SK-N-SH (cell line): ENCODE measurements at regions not wholly inside any gene's neighbourhood (a gene's known extent, or its start where the extent isn't known, plus 50 kb on each side); places are given as distances from the start of the nearest gene placed in this dataset.

ENCODE experiments used
- CTCF ChIA-PET: fragments of 300-600, 350-600 bp; formaldehyde crosslinking; extraction: SDS; loops from one replicate; lab custom pipeline; 2021; lab: Yijun Ruan, JAX
- POLR2A ChIA-PET: fragments of 350-600 bp; sonication (Branson Sonifier 250); formaldehyde crosslinking; extraction: SDS; loops from one replicate; lab custom pipeline; 2020; ENCODE audit warnings: antibody characterized with exemption, inconsistent platforms; lab: Yijun Ruan, JAX
- DNase-seq: peaks from one replicate; pipeline ENCODE4 v3.0.0; 2012
- H2AFZ ChIP-seq: fragments of 200-600 bp; sonication (generic); 2 replicates; pipeline ENCODE4 v1.8.1; 2016; ENCODE audit warnings: antibody characterized with exemption, mild to moderate bottlenecking, low read depth
- H3F3A ChIP-seq: fragments of 200-600 bp; sonication (generic); replicated peaks from 2 replicates; pipeline ENCODE3; 2016; ENCODE audit warnings: antibody characterized with exemption, mild to moderate bottlenecking; ENCODE audit not compliant: insufficient read depth
- H3K27ac ChIP-seq, 2 experiments: fragments of 200-500 bp in 1 of 2; fragments of 200-600 bp in 1 of 2; sonication (Bioruptor generic) in 1 of 2; sonication (generic), shearing (Covaris generic) in 1 of 2; 2 replicates each; pipeline versions ENCODE4 v1.5.1 to v1.6.1; 2014 to 2016; ENCODE audit warnings: low read depth in 2 of 2, inconsistent platforms in 1 of 2, low read length in 1 of 2, mild to moderate bottlenecking in 1 of 2, mixed read lengths in 1 of 2
- H3K27me3 ChIP-seq: fragments of 200-600 bp; sonication (generic), shearing (Covaris generic); 2 replicates; pipeline ENCODE4 v1.6.1; 2016; ENCODE audit warnings: mixed run types; ENCODE audit not compliant: insufficient read depth
- H3K36me3 ChIP-seq, 2 experiments: fragments of 200-500 bp in 1 of 2; fragments of 200-600 bp in 1 of 2; sonication (Bioruptor generic) in 1 of 2; sonication (generic) in 1 of 2; replicated peaks in 1 of 2; 2 replicates each; pipeline versions ENCODE3 to v1.5.1; 2014 to 2016; ENCODE audit warnings: low read length in 1 of 2, mild to moderate bottlenecking in 1 of 2; ENCODE audit not compliant: insufficient read depth in 2 of 2, control insufficient read depth in 1 of 2
- H3K4me1 ChIP-seq, 2 experiments: fragments of 200-500 bp in 1 of 2; fragments of 200-600 bp in 1 of 2; sonication (Bioruptor generic) in 1 of 2; sonication (generic), shearing (Covaris generic) in 1 of 2; 2 replicates each; pipeline versions ENCODE4 v1.5.1 to v1.6.1; 2014 to 2016; ENCODE audit warnings: low read depth in 1 of 2, low read length in 1 of 2, mixed run types in 1 of 2; ENCODE audit not compliant: insufficient read depth in 2 of 2, control insufficient read depth in 1 of 2
- H3K4me2 ChIP-seq: fragments of 200-600 bp; sonication (generic), shearing (Covaris generic); 2 replicates; pipeline ENCODE4 v1.6.1; 2017; ENCODE audit warnings: mixed run types
- H3K4me3 ChIP-seq, 2 experiments: fragments of 200-500 bp in 1 of 2; fragments of 200-600 bp in 1 of 2; sonication (Bioruptor generic) in 1 of 2; sonication (generic), shearing (Covaris generic) in 1 of 2; 2 replicates each; pipeline versions ENCODE4 v1.5.1 to v1.8.1; 2014 to 2016; ENCODE audit warnings: low read depth in 2 of 2, inconsistent platforms in 1 of 2, low read length in 1 of 2, mild to moderate bottlenecking in 1 of 2, mixed read lengths in 1 of 2, moderate library complexity in 1 of 2
- H3K79me2 ChIP-seq: fragments of 200-600 bp; sonication (generic); 2 replicates; pipeline ENCODE4 v1.8.1; 2017; ENCODE audit warnings: mild to moderate bottlenecking; ENCODE audit not compliant: insufficient read depth
- H3K9ac ChIP-seq: fragments of 200-600 bp; sonication (generic); 2 replicates; pipeline ENCODE4 v1.6.1; 2017; ENCODE audit warnings: mixed run types
- H3K9me2 ChIP-seq: fragments of 200-600 bp; sonication (generic); 2 replicates; pipeline ENCODE4 v1.6.1; 2017; ENCODE audit warnings: mixed run types
- H3K9me3 ChIP-seq: fragments of 200-600 bp; sonication (generic); 2 replicates; pipeline ENCODE4 v1.6.1; 2017; ENCODE audit warnings: mixed run types, mild to moderate bottlenecking, moderate library complexity
- H4K20me1 ChIP-seq: fragments of 200-600 bp; sonication (generic); 2 replicates; pipeline ENCODE4 v1.6.1; 2017; ENCODE audit warnings: mild to moderate bottlenecking, mixed run types; ENCODE audit not compliant: insufficient read depth
- CHD2 ChIP-seq: fragments of 150-350 bp; IDR thresholded peaks from 2 replicates; pipeline ENCODE4 v1.6.1; 2018; ENCODE audit warnings: low read length; ENCODE audit not compliant: partially characterized antibody
- CTCF ChIP-seq: fragments of 200-600 bp; sonication (generic); IDR thresholded peaks from 2 replicates; pipeline ENCODE4 v1.6.1; 2017; ENCODE audit warnings: antibody characterized with exemption, mild to moderate bottlenecking, moderate library complexity
- EP300 ChIP-seq, 2 experiments: IDR thresholded peaks; 2 replicates each; pipeline versions ENCODE4 v1.4.0 to v1.6.1; 2012; ENCODE audit warnings: borderline replicate concordance in 1 of 2, low read depth in 1 of 2, low read length in 1 of 2
- FOXJ3 ChIP-seq: sonication (generic); formaldehyde crosslinking; IDR thresholded peaks from 2 replicates; pipeline ENCODE4 v1.5.1; 2020; ENCODE audit warnings: mild to moderate bottlenecking, missing genetic modification reagents
- FOXM1 ChIP-seq: IDR thresholded peaks from 2 replicates; pipeline ENCODE4 v1.4.0; 2012; ENCODE audit warnings: low read depth, mild to moderate bottlenecking
- RCOR1 ChIP-seq: fragments of 150-350 bp; IDR thresholded peaks from 2 replicates; pipeline ENCODE4 v1.6.1; 2017; ENCODE audit warnings: antibody characterized with exemption, low read length
- RXRA ChIP-seq: IDR thresholded peaks from 2 replicates; pipeline ENCODE4 v1.4.0; 2012; ENCODE audit warnings: low read depth, mild to moderate bottlenecking, borderline replicate concordance
- SMC3 ChIP-seq: IDR thresholded peaks from 2 replicates; pipeline ENCODE4 v1.6.1; 2012; ENCODE audit warnings: low read depth, low read length, improper control_type of control experiment
- TCF12 ChIP-seq: IDR thresholded peaks from 2 replicates; pipeline ENCODE4 v1.4.0; 2012
- TEAD4 ChIP-seq: IDR thresholded peaks from 2 replicates; pipeline ENCODE4 v1.4.0; 2012; ENCODE audit warnings: mild to moderate bottlenecking, borderline replicate concordance; ENCODE audit not compliant: insufficient read depth
- YY1 ChIP-seq: IDR thresholded peaks from 2 replicates; pipeline ENCODE4 v1.4.0; 2012; ENCODE audit warnings: low read depth, mild to moderate bottlenecking
- WGBS: methylation state at CpG from one replicate; pipeline ENCODE4 v1.1.6; 2017; ENCODE audit warnings: low lambda C conversion rate; 5-methylcytosine and 5-hydroxymethylcytosine counted together
- TF ChIP-seq, protein P1 (sequence below): IDR thresholded peaks from 2 replicates; pipeline ENCODE4 v1.4.0; 2012; ENCODE audit warnings: low read depth, borderline replicate concordance
- TF ChIP-seq, protein P2 (sequence below): IDR thresholded peaks from 2 replicates; pipeline ENCODE4 v1.4.0; 2012; ENCODE audit warnings: low read depth, borderline replicate concordance

DNA sequence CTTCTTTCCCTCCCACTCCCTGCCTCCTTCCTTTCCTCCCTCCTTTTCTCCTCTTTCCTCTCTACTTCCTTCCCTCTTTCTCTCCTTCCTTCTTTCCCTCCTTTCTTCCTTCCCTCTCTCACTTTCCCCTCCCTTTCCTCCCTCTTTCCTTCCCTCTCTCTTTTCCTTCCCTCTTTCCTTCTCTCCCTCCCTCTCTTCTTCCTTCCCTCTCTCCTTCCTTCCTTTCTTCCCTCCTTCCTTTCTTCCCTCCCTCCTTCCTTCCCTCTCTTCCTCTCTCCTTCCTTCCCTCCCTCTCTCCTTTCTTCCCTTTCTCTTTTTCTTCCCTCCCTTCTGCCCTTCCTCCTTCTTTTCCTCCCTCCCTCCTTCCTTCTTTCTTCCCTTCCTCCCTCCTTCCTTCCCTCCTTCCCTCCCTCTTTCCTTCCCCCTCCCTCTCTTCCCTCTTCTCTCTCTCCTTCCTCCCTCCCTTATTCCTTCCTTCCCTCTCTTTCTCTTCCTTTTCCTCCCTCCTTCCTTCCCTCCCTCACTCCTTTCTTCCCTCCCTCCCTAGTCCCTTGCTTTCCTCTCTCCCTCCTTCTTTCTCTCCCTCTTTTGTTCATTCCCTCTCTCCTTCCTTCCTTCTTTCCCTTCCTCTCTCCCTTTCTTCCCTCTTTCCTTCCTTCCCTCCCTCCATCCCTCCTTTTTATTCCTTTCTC, 443.9 kb downstream of the ZNF536 start:
- H4K20me1 ChIP-seq = no peaks in the 10 kb centered on the region
- no peaks in the 10 kb centered on the region for H3K36me3 ChIP-seq
- no peak for DNase-seq
- H3K79me2 ChIP-seq = no peaks in the 10 kb centered on the region
- H3K4me1 ChIP-seq = no peaks in the 10 kb centered on the region; a peak in 1 of 4 replicates
- no peak overlapping the region for H3K4me3 ChIP-seq
- no peaks in the 10 kb centered on the region for H3K9me3 ChIP-seq
- POLR2A ChIA-PET = no interaction called here
- no peaks in the 10 kb centered on the region for H3F3A ChIP-seq
- TF ChIP-seq EP300 (IDR thresholded peaks at IDR 0.05; ENCODE audit: borderline replicate concordance in 1 of 2, low read depth in 1 of 2, low read length in 1 of 2) (no peak), TCF12 (no peak), SMC3 (no peak)
- TF ChIP-seq, all 33 proteins: peak for 0
- no peak overlapping the region for H2AFZ ChIP-seq
- no peaks in the 10 kb centered on the region for H3K9me2 ChIP-seq
- no peak overlapping the region for H3K9ac ChIP-seq
- no peak overlapping the region for H3K4me2 ChIP-seq
- CTCF ChIA-PET = no interaction called here
- H3K27me3 ChIP-seq = no peaks in the 10 kb centered on the region
- no peak overlapping the region for H3K27ac ChIP-seq

DNA sequence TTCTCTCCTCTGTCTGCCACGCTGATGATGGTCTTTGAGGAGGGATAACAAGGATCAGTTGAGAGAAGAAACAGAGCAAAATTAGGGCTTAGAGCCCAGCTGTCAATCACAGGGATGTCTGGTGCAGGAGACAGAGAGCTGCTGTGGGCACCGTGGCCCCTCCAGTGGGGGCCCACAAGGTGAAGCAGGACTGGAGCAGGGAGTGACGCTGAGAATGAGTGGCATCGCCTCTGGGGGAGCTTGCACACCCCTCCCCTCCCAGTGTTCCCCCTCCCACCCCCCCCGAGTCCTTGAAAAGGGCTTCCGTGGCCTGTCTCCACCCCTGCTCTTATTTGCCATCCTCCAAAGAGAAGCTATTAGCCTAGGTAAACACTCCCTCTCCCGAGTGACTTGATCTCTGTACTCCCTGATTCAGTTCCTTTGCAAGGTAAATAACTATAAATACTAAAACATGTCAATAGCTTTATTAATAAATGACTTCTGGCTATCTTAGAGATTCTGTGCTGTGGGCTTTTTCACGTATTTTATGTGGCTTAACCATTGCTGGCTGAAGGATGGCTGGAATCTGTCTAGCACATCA, 440.0 kb downstream of the ZNF536 start:
- POLR2A ChIA-PET = no interaction called here
- DNase-seq = no peak
- TF ChIP-seq CTCF (no peak), YY1 (no peak), RXRA (no peak), RCOR1 (no peak), TEAD4 (no peak), TCF12 (no peak), FOXJ3 (CRISPR knock-in tag) (no peak), CHD2 (no peak), FOXM1 (no peak)
- TF ChIP-seq, protein P1, sequence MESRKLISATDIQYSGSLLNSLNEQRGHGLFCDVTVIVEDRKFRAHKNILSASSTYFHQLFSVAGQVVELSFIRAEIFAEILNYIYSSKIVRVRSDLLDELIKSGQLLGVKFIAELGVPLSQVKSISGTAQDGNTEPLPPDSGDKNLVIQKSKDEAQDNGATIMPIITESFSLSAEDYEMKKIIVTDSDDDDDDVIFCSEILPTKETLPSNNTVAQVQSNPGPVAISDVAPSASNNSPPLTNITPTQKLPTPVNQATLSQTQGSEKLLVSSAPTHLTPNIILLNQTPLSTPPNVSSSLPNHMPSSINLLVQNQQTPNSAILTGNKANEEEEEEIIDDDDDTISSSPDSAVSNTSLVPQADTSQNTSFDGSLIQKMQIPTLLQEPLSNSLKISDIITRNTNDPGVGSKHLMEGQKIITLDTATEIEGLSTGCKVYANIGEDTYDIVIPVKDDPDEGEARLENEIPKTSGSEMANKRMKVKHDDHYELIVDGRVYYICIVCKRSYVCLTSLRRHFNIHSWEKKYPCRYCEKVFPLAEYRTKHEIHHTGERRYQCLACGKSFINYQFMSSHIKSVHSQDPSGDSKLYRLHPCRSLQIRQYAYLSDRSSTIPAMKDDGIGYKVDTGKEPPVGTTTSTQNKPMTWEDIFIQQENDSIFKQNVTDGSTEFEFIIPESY = no peak
- TF ChIP-seq, protein P2, sequence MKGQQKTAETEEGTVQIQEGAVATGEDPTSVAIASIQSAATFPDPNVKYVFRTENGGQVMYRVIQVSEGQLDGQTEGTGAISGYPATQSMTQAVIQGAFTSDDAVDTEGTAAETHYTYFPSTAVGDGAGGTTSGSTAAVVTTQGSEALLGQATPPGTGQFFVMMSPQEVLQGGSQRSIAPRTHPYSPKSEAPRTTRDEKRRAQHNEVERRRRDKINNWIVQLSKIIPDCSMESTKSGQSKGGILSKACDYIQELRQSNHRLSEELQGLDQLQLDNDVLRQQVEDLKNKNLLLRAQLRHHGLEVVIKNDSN = no peak
- Histone ChIP-seq H3K79me2 (no peaks in the 10 kb centered on the region), H3K4me2 (no peak overlapping the region), H2AFZ (no peak overlapping the region), H3K27ac (no peak overlapping the region), H3K9me2 (no peaks in the 10 kb centered on the region), H4K20me1 (no peaks in the 10 kb centered on the region), H3K27me3 (no peaks in the 10 kb centered on the region), H3K36me3 (no peaks in the 10 kb centered on the region), H3F3A (no peaks in the 10 kb centered on the region), H3K4me1 (no peaks in the 10 kb centered on the region), H3K9me3 (no peaks in the 10 kb centered on the region), H3K4me3 (no peak overlapping the region), H3K9ac (no peak overlapping the region)
- 17% methylated on average over 7 of the region's 8 CpGs for WGBS
- CTCF ChIA-PET = interaction anchor here (0.6 kb wide), 1 partner anchor 18 kb away, joined by 3 read pairs; no protein-coding TSS in a partner anchor
